ENCODE measurements at regions not wholly inside any gene's neighbourhood (a gene's known extent, or its start where the extent isn't known, plus 50 kb on each side); places are given as distances from the start of the nearest gene placed in this dataset.

GRCh38 chr16:5527817-5528216 is 430.2 kb upstream of the EEF2KMT start:
- DNase-seq (ENCODE audit: low read depth) = no peak

- DNase-seq (ENCODE audit: low read depth) = no peak
These were observed 429.2 kb upstream of the EEF2KMT start for GRCh38 chr16:5526826-5527225.

GRCh38 chr16:5523829-5524228 is 426.2 kb upstream of the EEF2KMT start:
- DNase-seq (ENCODE audit: low read depth) = no peak

- DNase-seq (ENCODE audit: low read depth) = no peak
These were observed 418.5 kb upstream of the EEF2KMT start for GRCh38 chr16:5516115-5516514.

- no peak for DNase-seq (ENCODE audit: low read depth)
These were observed 414.4 kb upstream of the EEF2KMT start for GRCh38 chr16:5512014-5512413.

- no peak for DNase-seq (ENCODE audit: low read depth)
These were observed 413.3 kb upstream of the EEF2KMT start for GRCh38 chr16:5510819-5511370.

- DNase-seq (ENCODE audit: low read depth) = no peak
These were observed 412.2 kb upstream of the EEF2KMT start for GRCh38 chr16:5509794-5510193.

GRCh38 chr16:5509336-5509735 is 411.7 kb upstream of the EEF2KMT start:
- DNase-seq (ENCODE audit: low read depth) = no peak

- DNase-seq (ENCODE audit: low read depth) = no peak
These were observed 410.8 kb upstream of the EEF2KMT start for GRCh38 chr16:5508371-5508770.

GRCh38 chr16:5506021-5506420 is 408.4 kb upstream of the EEF2KMT start:
- no peak for DNase-seq (ENCODE audit: low read depth)

GRCh38 chr16:5505091-5505887 is 407.7 kb upstream of the EEF2KMT start:
- no peak for DNase-seq (ENCODE audit: low read depth)

- no peak for DNase-seq (ENCODE audit: low read depth)
These were observed 406.6 kb upstream of the EEF2KMT start for GRCh38 chr16:5504064-5504781.

- DNase-seq (ENCODE audit: low read depth) = no peak
These were observed 405.3 kb upstream of the EEF2KMT start for GRCh38 chr16:5502944-5503343.

- no peak for DNase-seq (ENCODE audit: low read depth)
These were observed 404.9 kb upstream of the EEF2KMT start for GRCh38 chr16:5502467-5502869.

- no peak for DNase-seq (ENCODE audit: low read depth)
These were observed 402.9 kb upstream of the EEF2KMT start for GRCh38 chr16:5500526-5500925.

- DNase-seq (ENCODE audit: low read depth) = no peak
These were observed 401.0 kb upstream of the EEF2KMT start for GRCh38 chr16:5498562-5498961.

GRCh38 chr16:5496013-5496412 is 398.4 kb upstream of the EEF2KMT start:
- DNase-seq (ENCODE audit: low read depth) = no peak

GRCh38 chr16:5490499-5490898 is 392.9 kb upstream of the EEF2KMT start:
- no peak for DNase-seq (ENCODE audit: low read depth)

- DNase-seq (ENCODE audit: low read depth) = no peak
These were observed 391.0 kb upstream of the EEF2KMT start for GRCh38 chr16:5488581-5488980.

- no peak for DNase-seq (ENCODE audit: low read depth)
These were observed 390.1 kb upstream of the EEF2KMT start for GRCh38 chr16:5487728-5488127.

- no peak for DNase-seq (ENCODE audit: low read depth)
These were observed 384.7 kb upstream of the EEF2KMT start for GRCh38 chr16:5482256-5482655.

- DNase-seq (ENCODE audit: low read depth) = no peak
These were observed 383.0 kb upstream of the EEF2KMT start for GRCh38 chr16:5480431-5481195.
